Activated CD4-positive, CD25-positive, alpha-beta regulatory T cell treated with anti-CD3 and anti-CD28 coated beads, Interleukin-2, amount 50 U/mL, for 16 hours (primary cell): ENCODE measurements at regions not wholly inside any gene's neighbourhood (a gene's known extent, or its start where the extent isn't known, plus 50 kb on each side); places are given as distances from the start of the nearest gene placed in this dataset.
"Not testable (repeated sequence)": the region's sequence is repeated elsewhere in the genome, so short reads cannot be mapped to it uniquely, and the experiment has no call there.

ENCODE experiments used
- DNase-seq: peaks from one replicate; pipeline ENCODE4 v3.0.0-alpha.2; 2020; ENCODE audit warnings: low read depth, low spot score

DNA sequence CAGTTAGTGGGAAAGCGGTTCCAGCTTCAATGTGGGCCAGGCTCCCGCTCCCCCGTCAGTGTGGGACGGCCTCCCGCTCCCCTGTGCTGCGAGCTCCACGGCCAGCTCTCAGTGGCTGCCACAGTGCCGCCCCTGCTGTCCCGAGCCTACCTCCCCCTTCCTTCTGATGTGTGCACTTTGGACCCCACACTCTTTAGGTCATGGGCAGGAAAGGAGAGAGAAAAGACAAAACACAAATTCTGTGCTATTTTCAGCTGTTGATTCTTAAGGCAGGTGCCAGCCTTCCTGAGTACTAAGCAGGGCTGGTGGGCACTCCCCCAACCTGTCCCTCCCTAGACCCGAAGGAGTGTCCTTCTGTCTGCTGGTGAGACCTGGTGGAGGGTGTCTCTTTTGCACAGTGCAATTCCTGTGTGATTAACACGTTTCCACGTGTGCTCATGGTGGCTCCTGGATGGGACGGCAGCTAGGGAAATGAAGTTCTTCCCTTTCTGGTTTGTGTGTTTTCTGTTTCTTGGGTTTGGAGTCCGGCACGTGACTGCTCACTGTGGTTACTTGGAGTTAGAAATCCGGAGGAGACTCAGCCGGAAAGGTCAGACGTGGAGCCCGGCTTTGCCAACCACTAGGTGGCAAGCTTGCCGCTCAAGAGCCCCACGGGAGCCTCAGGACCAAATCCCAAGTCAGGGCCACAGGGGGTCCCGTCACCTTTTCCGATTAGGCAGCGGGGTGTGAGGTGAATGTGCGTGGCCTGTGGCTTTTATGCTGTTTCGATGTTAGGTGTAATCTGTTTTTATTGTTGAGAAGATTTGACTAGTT is 130.3 kb downstream of the LAT start:
- not testable (repeated sequence) for DNase-seq

DNA sequence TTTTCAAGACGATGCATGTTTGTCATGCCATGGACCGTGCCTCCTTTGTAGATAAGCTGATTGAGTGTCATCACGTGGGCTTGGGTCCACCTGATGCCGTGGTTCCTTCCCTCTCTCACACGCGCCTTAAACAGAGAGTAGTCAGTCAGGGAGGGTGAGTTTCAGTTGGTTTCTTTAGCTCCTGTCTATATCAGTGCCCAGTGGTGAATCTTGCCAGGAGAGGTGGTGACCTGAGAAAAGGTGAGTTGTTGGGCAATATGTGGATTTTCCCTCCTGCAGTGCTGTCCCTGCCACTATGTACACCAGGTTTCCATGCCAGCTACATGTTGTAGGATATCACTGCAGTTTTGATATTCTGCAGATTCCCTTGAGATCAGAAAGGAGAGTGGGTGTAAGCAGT is 129.7 kb downstream of the LAT start:
- no peak for DNase-seq

DNA sequence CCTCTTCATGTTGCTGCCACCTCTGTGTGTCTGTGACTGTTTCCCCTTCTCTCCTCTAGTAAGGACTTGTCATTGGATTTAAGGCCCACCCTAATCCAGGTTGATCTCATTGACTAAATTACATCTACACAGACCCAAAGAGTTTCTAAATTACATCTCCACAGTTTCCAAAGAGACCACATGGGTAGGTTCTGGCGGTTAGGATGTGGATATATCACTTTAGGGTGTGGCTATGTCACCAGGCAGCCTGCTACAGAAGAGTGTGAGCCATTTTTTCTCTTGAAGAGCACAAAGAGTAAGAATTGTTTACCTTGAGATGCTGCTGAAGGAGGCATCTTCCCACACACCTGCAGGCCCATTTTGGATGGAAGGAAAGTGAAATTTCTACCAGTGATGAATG is 128.6 kb downstream of the LAT start:
- not testable (repeated sequence) for DNase-seq

DNA sequence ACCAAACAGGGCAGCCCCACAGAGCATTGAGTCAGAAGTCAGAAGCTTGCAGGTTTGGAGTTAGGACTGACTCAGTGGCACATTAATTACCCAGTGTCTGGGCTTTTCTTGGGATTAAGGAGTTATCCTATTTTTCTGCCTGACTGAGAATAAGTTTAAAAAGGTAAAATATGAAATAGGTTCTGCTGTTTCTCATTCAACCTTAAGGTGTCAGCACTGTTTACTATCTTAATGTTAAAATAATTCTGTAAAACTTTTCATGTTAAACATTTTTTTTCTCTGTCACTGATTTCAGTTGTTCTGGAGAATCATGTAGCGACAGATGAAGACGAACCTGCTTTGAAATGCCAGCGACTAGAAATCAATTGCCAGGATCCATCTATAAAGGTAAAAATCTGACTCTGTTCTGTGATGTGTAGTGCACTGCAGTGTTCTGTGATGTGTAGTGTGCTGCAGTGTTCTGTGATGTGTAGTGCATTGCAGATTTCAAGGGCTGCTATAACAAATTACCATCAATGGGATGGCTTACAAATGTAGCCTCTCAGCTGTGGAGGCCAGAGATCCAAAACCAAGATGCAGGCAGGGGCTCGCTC is 128.0 kb downstream of the LAT start:
- DNase-seq: no peak

DNA sequence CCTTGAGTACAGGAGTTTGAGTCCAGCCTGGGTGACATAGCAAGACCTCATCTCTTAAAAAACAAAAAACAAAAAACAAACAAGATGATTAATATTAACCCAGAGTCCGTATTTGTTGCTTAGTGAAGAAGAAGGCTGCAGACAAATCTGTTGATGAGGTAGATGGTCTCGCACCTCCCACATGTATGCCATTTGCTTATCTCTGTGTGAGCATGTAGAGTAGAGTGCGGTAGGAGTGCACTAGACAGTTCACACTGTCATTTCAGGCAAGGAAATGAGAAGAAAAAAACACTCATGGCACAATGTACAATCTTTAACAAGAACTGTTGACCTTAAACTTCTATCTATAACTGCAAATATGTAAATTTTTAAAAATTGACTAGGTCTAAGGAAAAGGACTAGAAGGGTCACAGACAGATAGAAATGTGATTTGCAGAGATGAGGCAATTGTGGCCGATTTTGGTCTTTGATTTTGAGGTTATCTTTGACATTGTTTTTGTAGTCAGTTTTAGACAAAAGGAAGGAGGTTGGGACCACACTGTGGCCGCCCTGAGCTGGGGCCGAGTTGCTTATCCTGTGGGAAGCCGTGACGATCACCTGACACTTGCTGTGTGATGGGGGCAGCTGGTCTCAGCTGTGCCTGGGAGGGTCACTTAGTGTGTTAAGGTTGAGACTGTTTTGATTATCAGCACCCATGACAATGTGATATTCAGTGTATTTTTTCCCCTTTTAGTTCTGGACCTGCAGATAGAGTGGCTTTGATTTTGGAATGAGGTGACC is 127.2 kb downstream of the LAT start:
- DNase-seq: not testable (repeated sequence)

DNA sequence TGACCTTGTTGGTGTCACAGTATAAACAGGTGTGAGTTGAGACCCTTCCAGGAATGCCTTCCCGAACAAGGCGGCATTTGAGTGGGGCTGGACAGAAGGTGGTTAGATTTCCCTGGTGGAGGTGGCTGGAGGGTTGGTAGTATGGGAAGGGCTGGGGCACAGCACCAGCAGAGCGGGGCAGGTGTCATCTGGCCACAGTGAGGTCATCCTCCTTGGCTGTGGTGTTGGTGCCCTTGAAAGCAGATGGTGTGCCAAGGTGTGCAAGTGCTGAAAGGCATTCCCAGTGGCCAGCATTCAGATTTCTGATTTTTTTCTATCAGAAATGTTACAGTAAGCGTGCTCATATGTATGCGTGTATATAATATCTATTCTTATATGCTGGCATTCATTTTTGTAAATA is 126.6 kb downstream of the LAT start:
- DNase-seq: no peak

DNA sequence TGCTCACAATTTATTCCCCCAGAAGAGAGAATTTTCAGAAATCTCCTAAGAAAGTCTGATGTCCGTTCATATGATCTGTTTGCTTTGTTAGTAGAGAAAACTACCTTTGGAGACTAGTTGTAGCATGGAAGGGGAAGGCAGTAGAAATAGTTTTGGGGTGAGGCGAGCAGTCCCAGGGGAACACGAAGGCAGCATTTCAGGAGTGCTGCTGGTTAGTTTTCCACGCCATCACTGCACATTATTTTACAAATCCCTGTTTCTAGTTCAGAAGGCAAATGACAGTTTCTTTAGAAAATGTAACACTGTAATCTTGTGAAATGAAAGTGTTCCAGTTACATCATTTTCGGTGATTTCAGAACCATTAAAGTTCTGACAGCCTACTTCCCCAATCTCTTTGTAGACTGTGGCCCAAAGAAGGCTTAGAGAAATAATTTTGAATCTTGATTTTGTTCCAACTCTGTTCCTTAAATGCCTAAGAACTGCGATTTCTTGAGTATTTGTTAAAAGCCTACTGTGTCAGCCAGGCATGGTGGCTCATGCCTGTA is 123.8 kb downstream of the LAT start:
- not testable (repeated sequence) for DNase-seq

DNA sequence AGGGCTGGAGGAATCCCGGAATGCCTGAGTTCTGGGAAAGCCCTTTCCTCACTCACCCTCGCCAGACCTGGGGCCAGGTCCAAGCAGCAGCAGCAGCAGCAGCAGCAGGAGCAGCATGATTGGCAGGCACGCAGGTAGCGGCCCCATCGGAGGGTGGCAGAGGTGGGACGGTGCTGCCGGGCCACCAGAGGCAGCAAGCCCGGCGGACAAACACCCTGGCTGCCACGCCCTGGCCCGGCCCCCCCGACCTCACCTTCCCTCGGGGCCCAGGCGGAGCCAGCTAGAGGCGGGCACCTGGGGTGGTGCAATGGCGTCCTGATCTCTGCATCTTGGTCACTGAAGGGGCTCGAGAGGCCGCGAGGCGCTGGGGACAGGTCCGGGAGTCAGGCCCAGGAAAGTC is 122.4 kb downstream of the LAT start:
- no peak for DNase-seq

DNA sequence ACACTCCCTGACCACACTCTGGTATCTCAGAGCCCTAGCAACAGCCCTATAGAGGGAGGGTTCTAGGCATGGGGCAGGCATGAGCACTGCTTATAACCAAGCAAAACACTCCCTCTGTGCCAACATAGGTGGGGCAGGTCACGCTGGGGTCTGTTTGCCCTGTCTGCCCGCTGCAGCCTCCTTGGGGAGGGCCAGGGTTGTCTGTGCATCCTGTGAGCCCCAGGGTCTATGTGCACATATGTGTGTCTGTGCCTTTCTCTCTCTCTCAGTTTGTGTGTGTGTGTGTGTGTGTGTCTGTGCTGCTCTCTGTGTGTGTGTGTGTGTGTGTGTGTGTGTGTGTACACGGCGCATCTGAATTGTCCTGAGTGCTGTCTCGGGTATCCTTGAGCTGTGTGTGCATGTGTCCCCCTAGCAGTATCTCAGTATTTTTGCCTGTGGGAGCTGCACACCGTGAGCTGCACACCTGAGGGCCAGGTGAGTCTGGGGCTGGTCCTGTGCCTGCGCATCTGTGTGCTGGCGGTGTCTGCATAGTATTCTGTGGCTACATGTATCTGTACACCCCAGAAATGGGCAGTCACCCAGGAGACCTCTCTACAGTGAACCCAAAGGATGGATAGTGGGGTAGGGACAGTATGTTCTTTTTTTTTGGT is 121.5 kb downstream of the LAT start:
- DNase-seq: not testable (repeated sequence)

DNA sequence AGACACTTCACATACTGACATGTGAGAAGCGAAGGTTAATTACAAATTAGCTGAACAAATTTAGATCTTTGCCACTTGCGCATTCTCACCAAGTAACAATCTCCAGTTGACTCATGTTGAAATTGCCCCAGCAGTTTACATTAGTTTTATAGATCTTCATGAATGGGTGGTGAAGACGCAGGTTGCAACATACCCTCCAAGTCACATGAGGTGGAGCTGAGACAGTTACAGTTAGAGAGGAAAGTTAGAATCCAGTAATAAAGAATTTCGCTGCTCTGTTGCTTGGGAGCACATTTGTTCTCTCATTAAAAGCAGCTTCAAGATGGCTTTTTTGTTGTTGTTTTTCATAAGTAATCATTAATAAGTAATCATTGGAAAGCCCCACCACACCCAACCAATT is 119.7 kb downstream of the LAT start:
- not testable (repeated sequence) for DNase-seq

DNA sequence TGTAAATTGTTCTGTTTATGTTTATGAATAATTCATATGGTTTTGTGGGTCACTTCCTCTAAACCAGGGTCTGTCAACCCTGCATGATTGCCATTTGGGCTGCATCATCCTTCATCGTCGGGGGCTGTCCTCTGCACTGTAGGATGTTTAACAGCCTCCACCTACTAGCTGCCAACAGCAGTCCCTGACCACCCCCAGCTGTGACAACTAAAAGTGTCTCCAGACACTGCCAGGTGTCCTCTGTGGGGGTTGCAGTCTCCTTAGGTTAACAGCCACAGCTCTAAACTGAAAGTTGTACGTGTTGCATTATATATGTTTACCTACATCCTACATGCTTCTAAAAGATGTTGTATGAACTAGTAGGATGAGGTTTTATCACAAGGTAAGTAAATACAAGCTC is 113.1 kb downstream of the LAT start:
- DNase-seq: not testable (repeated sequence)

DNA sequence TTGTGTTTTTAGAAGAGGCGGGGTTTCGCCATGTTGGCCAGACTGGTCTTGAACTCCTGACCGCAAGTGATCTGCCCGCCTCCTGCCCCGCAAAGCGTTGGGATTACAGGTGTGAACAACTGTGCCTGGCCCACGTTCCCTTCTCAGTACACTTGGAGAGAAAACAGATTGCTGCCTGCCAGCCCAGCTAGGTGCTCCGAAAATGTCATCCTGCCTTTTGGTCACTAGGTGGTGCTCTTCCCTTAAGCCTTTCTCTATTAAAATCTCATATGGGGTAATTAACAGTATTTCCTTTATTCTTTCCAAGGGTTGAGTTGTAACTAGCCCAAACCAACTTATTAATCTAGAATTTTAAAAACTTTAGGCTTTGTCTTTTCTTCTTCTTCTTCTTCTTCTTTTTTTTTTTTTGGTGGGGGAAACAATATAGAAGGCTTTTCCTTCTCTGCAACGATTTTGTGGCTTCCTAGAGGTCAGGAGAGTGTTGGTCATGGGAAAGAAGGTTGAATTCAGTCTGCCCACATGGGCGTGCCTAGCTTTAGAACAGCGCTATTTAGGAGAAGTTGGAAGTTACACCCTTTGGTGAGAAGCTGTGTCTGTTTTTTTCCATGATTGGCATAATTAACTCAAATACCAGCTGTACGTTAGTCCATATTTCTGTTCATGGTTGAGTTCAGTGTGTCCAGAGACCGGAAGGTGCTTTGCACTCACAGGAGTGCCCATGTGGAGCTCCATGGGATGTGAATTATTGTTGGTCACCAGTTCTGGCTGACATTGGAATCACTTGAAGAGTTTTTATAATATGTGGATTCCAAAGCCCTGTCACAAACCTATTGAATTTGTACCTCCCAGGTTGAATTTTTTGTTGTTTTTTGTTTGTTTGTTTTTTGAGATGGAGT is 110.1 kb downstream of the LAT start:
- DNase-seq: not testable (repeated sequence)

DNA sequence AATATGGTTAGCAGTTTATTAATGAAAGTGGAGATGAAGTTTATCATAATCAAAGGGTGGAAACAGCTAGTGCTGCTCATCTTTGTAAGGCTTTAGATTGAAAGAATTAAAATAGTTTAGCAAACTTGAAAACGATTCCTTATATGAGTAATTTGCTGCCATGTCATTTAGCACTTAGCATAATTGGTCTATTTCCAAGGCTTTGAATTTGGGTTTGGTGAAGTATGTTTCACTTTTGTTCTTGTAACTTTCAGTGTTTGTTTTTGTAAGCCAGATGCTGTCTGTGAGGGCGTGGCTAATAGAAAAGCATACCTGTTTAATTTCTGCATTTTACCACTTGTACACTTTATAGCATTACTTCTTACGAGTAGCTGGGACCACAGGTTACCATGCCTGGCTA is 109.5 kb downstream of the LAT start:
- not testable (repeated sequence) for DNase-seq

DNA sequence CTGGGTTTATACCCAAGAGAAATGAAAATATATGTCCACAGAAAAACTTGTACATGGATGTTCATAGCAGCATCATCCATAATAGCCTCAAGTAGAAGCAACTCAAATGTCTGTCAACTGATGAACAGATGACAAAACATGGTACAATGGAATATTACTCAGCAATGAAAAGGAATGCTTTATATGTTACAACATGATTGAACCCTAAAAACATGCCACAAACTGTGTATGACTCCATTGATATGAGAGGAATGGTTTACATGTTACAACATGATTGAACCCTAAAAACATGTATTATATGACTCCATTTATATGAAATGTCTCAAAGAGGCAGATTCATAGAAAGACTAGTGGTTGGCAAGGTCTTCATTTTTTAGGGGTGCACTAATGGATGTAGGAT is 104.8 kb downstream of the LAT start:
- DNase-seq: not testable (repeated sequence)

DNA sequence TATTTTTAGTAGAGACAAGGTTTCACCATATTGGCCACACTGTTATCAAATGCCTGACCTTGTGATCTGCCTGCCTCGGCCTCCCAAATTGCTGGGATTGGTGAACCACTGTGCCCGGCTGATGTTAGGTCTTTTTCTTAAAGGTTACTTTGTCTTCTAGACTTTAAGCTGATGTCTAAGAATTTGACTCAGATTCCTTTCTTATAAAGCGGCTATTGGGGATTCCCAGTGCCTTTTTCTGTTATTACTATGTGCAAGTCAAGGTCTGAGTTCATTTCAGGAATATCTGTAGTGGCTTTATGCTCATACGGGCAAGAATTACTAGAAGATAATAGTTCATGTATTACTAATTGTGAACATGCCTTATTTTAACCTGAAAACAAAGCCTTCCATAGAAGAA is 102.8 kb downstream of the LAT start:
- not testable (repeated sequence) for DNase-seq

DNA sequence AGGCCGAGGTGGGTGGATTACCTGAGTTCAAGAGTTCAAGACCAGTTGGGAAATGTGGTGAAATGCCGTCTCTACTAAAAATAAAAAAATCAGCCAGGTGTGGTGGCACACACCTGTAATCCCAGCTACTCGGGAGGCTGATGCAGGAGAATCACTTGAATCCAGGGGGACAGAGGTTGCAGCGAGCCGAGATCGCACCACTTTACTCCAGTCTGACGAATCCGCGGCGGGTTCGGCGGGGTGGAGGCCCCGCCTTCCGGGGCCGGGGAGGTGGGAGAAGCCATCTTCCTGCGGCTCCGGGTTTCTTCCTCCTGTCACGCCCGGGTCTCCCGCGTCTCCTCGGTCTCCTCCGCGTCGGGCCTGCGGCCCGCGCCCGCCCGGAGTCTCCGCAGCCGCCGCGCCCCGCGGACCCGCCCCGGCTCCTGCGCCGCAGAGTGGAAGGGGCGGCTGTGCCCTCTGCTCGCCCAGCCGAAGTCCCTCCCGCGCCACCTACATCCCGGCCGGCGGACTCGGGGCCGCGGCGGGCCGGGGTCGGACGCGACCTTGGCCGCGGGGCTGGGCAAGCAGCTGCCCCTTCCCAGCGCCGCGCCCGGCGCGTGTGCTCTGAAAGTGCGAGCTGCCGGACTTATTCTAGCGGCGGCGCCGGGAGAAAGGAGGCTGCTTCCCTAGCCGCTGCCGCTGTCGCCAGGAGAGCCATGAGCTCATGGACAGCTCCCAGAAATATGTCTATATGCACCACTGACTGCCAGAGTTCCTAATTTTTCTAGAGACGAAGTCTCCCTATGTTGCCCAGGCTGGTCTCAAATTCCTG is 97.2 kb downstream of the LAT start:
- peak; percentile 16 for DNase-seq

DNA sequence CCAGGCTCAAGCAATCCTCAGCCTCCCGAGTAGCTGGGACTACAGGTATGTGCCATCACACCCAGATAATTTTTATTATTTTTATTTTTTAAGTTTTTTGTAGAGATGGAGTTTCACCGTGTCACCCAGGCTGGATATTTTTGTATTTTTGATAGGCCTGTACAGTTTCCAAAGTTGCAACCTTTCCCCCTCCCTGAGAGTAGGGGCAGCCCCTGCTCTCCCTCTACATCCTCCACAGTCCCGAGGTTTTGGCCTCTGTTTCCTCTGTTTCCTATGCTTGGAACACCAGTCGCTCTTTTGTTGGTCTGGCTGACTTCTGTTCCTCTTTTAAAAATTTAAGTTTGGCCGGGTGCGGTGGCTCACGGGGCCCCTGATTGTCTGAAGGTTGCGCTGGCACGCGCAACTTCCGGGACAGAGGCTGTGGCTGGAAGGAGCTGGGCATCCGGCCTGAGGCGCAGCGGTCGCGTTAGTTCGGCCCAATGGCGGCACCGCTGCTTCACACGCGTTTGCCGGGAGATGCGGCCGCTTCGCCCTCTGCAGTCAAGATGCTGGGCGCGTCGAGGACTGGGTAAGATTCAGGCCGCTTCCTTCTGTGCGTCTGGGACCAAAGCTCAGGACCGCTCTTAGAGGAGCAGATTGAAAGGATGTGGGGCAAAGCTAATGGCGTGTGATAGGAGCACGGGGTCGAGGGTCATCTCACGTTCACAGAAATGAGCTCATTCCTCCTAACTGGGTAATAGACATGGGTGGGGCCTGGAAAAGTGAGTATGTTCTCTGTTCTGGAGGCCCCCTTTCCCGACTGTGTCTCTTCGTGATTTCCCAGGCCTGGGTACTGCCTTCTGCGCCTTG is 89.9 kb downstream of the LAT start:
- not testable (repeated sequence) for DNase-seq

DNA sequence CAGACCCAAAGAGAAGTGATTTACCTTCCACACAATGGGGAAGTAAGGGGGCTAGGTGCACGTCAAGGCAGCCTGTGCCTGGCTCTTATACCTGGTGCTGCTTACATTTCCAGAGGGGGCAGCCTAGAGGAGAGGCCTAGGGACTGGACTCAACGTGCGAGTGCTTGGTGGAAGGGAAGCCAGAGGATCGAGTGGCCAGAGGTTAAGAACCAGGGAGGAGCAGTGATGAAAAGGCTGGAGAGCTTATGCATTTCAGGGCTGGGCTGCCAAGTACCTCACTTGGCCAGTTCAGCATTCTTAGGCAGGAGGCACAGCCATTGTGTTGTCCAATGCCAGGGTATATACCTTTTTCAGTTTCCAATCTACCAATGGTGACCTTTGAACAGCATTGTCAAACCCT is 77.4 kb downstream of the LAT start:
- DNase-seq: not testable (repeated sequence)

DNA sequence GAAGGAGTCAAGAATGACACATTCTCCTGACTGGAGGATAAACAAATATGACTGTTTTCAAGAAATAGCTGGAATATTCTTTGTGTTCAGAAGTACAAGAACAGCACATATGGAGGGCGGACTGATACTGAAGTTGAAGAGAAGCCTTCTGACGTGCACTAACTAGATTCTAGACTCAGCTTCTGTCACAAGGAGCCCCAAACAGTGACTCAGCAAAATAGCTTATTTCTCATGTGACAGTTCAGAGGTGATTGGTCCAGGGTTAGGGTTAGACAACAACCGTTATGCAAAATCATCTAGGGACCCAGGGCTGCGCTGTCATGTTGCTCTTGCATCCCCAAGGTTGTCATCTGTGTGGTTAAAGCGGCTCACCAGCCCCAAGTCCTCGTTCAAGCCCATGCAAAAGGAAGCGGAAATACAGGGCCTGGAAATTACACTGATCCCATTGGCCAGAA is 76.6 kb downstream of the LAT start:
- DNase-seq: not testable (repeated sequence)
